IPS-20b (cell line): ENCODE measurements at regions not wholly inside any gene's neighbourhood (a gene's known extent, or its start where the extent isn't known, plus 50 kb on each side); places are given as distances from the start of the nearest gene placed in this dataset.
A peak's percentile ranks its signal among the peaks of the same experiment; 100 is the strongest.

Source experiments
- H3K27ac ChIP-seq: one replicate; pipeline ENCODE4 v1.5.1; 2013; ENCODE audit warnings: low read length
- H3K27me3 ChIP-seq: 2 replicates; pipeline ENCODE4 v1.6.1; 2013; ENCODE audit warnings: mild to moderate bottlenecking, low read length, inconsistent platforms; ENCODE audit not compliant: insufficient read depth
- H3K36me3 ChIP-seq: 2 replicates; pipeline ENCODE4 v1.6.1; 2013; ENCODE audit warnings: low read depth, mild to moderate bottlenecking, inconsistent platforms, low read length, moderate library complexity; ENCODE audit not compliant: insufficient read depth
- H3K4me1 ChIP-seq: 2 replicates; pipeline ENCODE4 v1.6.1; 2013; ENCODE audit warnings: mild to moderate bottlenecking, control low read depth, inconsistent platforms, low read length, moderate library complexity; ENCODE audit not compliant: insufficient read depth
- H3K4me3 ChIP-seq: 2 replicates; pipeline ENCODE4 v1.5.1; 2013; ENCODE audit warnings: mild to moderate bottlenecking, low read length, inconsistent platforms
- H3K9ac ChIP-seq: 2 replicates; pipeline ENCODE4 v1.6.1; 2013; ENCODE audit warnings: low read depth, mild to moderate bottlenecking, inconsistent platforms, low read length, moderate library complexity
- H3K9me3 ChIP-seq: 2 replicates; pipeline ENCODE4 v1.6.1; 2013; ENCODE audit warnings: mild to moderate bottlenecking, low read depth, low read length, inconsistent platforms; ENCODE audit not compliant: insufficient read depth

DNA sequence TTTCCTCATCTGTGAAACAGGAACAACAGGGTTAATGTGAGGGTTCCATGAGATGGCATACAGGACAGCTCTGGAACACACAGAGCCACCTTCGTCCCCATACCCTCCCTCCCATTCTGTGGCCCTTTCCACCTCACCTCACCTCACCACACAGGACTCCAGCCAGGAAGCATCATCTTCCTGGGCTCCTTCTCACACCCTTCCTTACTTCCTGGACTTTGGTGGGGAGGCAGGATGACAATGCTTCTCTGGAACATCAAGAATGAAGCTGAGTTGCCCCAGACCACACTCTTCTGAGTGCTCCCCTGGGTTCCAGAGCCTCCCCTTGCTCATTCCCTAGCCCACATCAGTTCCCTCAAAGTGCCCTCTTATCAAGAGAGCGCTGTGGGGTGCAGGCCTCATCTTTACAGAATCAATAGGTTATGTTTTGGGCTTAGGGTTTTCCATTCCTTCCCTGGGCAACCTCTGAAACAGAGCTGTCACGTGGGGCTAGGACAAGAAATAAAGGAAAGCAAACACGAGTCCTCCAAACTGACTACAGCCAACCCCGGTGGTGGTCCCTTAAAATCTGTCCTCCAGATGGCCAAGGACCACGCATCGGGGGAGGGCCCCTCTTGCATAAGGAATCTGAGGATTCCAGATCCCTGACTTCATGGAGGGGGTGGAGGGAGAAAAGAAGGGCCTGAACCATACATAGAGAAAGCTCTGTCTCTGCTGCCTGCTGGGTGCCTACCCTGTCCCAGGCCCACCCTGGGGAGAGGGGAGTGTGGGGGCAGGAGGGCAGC lies 74.4 kb upstream of the ATP6AP2 start:
- no peaks in the 10 kb centered on the region for H3K9me3 ChIP-seq
- H3K27me3 ChIP-seq, result no peaks in the 10 kb centered on the region
- H3K36me3 ChIP-seq, result no peaks in the 10 kb centered on the region
- no peak overlapping the region for H3K9ac ChIP-seq
- H3K27ac ChIP-seq, result no peak overlapping the region
- peaks cover 8% of the 10 kb centered on the region for H3K4me1 ChIP-seq
- no peak overlapping the region for H3K4me3 ChIP-seq

DNA sequence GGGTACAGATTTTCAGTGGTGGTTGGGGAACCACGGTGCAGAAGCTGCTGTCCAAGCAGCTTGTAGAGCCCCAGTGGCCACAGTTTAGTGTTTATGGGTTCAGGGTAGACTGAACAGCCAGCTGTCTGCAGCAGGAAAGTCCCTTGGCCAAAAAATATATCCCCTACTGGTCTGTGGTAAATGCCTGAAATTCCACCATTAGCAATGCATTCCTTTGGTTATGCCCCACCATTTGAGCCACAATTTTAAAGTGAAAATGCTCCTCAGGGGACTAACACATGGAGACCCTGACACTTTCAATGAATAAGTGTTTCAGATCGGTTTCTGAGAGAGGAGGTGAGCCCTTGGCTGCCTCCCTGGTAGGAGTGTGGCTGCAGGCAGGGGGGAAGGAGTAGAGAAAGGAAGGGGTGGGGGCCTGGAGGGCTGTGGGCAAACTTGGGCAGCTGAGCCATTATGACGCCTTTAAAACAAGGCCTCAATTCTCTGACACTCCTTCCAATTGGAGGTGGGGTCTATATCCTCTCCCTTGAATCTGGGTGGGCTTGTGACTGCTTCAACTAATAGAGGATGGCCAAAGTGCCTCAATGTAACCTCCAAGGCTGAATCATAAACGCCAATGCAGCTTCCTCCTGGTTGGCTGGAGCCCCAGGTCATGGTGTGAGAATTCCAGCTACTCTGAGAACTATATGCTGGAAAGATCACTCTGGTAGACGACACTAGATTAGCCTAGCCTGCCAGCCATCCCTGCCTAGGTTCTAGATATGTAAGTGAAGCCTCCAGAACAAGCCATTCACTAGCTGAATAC lies 75.8 kb upstream of the ATP6AP2 start:
- H3K36me3 ChIP-seq, result no peaks in the 10 kb centered on the region

DNA sequence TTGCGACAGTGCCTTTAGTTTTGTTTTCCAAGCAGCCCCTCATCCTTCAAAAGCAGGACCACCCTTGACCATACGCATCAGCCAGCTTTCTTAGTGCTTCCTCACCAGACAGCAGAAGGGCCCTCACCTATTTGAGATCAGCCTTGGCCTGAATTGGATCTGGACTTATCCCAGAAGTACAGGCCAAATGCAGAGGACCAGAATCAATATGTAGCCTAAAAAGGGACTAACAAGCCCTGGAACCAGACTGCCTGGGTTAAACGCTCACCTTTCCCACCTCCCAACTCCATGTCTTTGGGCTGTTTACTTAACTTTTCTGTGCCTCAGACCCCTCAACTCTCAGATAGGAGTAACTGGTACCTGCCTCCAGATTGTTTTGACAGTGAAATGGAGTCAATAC lies 77.7 kb upstream of the ATP6AP2 start:
- H3K36me3 ChIP-seq, result no peaks in the 10 kb centered on the region
- H3K4me1 ChIP-seq, result peaks cover 8% of the 10 kb centered on the region
- no peaks in the 10 kb centered on the region for H3K27me3 ChIP-seq
- no peak overlapping the region for H3K9ac ChIP-seq
- H3K4me3 ChIP-seq, result no peak overlapping the region
- no peaks in the 10 kb centered on the region for H3K9me3 ChIP-seq
- H3K27ac ChIP-seq, result no peak overlapping the region

More for the DNA sequence above, 75.8 kb upstream of the ATP6AP2 start:
- no peak overlapping the region for H3K4me3 ChIP-seq
- no peak overlapping the region for H3K27ac ChIP-seq
- H3K27me3 ChIP-seq, result no peaks in the 10 kb centered on the region
- H3K9ac ChIP-seq, result no peak overlapping the region
- peaks cover 8% of the 10 kb centered on the region for H3K4me1 ChIP-seq
- H3K9me3 ChIP-seq, result no peaks in the 10 kb centered on the region

DNA sequence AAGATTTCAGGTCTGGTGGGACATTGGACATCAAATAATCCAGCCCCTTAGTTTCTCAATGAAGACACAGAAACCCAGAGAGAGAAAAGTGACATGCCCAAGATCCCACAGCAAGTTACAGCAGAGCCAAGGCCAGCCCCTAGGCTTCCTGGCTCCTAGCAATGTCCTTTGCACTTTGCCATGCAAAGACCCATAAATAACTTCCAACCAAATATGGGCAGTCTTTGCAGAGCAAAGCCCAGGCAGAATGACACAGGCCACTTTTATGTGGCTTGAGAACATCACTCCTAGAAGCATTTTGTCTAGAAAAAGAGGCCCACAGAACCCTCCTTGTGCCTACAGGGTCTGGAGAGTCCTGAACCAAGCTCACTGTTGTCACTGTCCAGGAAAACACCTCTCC lies 78.1 kb upstream of the ATP6AP2 start:
- no peaks in the 10 kb centered on the region for H3K36me3 ChIP-seq
- H3K4me1 ChIP-seq, result peaks cover 8% of the 10 kb centered on the region
- H3K4me3 ChIP-seq, result no peak overlapping the region

DNA sequence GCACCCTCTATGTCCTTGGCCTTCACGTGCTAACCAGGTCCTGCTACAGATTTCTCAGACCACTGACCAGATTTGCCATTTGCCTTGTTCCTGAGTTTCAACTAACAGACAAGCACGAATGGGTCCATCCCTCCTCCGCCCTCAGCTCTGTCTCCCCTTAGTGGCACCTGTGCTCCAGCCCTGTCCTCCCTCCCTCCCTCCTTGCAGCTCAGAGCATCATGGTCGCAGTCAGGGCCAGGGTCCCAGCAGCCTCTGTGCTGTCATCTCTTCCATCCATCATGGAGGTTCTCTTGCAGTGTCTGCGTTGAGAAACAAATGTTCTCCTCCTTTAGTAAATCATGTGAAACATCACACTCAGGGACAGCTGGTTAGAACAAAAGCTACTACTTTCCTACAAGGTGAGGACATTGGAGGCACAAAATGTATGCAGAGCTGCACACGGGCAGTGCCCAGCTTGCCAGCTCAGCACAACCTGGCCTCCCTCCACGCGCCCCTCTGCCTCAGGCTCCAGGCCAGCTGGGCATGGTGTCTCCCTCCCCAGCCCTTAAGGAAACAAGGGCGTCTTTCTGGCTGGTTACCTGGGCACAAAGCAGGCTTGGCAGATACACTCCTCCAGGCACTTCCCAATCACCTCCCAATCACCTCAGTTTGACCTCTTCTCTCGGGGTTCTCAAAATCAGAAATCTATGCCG lies 79.5 kb upstream of the ATP6AP2 start:
- Histone ChIP-seq H3K9me3 (no peaks in the 10 kb centered on the region), H3K9ac (no peak overlapping the region), H3K4me1 (peaks cover 8% of the 10 kb centered on the region; the same call in 1 of the 2 replicates), H3K27me3 (no peaks in the 10 kb centered on the region), H3K27ac (no peak overlapping the region), H3K36me3 (no peaks in the 10 kb centered on the region), H3K4me3 (no peak overlapping the region)

More for the DNA sequence above, 78.1 kb upstream of the ATP6AP2 start:
- Histone ChIP-seq H3K9me3 (no peaks in the 10 kb centered on the region), H3K27ac (no peak overlapping the region), H3K27me3 (no peaks in the 10 kb centered on the region), H3K9ac (no peak overlapping the region)

DNA sequence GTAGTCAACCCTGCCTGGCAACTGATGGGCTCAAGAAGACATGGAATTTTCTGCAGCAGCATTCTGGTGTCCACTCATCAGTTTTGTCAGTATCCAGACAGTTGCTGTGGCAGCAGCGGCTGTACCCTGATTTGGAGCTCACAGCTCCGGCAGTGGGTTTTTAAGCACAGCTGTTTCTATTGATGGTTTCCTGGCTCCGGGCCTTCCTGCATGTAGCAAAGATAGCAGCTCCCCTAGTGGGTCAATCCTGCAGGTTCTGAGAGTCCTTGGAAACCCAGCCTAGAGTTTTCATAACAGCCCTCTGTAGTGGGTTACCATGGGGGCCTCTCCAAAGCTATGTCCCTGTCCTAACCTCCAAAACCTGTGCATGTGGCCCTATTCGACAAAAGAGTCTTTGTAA lies 84.0 kb upstream of the ATP6AP2 start:
- H3K27me3 ChIP-seq, result no peaks in the 10 kb centered on the region
- no peaks in the 10 kb centered on the region for H3K9me3 ChIP-seq
- no peak overlapping the region for H3K4me3 ChIP-seq
- H3K36me3 ChIP-seq, result no peaks in the 10 kb centered on the region
- H3K27ac ChIP-seq, result no peak overlapping the region
- H3K4me1 ChIP-seq, result no peaks in the 10 kb centered on the region
- H3K9ac ChIP-seq, result no peak overlapping the region

DNA sequence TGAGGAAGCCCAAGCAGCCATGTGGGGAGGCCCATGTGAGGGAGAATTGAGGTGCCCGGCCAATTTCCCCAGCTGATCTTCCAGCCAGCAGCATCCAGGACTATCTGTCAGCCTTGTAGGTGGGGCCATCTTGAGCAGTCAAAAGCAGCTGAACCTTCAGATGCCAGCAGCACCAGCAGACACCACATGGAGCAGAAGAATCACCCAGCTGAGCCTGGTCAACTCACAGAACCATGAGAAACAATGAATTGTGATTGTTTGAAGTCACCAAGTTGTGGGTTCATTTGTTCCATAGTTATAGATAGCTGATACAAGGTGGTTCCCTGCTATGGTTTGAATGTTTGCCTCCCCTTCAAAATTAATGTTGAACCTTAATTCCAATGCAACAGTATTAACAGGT lies 85.1 kb upstream of the ATP6AP2 start:
- no peaks in the 10 kb centered on the region for H3K36me3 ChIP-seq
- no peaks in the 10 kb centered on the region for H3K4me1 ChIP-seq
- no peaks in the 10 kb centered on the region for H3K27me3 ChIP-seq
- no peak overlapping the region for H3K9ac ChIP-seq
- H3K9me3 ChIP-seq, result no peaks in the 10 kb centered on the region
- H3K4me3 ChIP-seq, result no peak overlapping the region
- H3K27ac ChIP-seq, result no peak overlapping the region

DNA sequence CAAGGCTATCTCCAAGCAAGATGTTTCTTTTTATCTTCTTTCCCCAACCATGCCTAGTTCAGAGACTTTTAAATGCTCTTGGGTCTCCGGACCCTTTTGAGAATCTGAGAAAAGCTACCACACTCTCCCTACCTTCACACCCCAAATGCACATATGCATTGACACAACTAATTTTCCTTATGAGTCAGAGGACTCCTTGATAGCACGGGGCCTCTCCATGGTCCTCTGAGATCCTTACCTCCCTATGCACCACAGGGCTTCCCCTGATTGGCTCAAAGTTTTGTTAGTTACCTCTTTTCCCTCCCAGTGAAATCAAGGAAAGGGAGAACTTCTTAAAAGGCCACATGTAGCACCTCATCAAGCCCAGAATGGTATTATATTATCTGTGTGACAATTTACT lies 86.8 kb upstream of the ATP6AP2 start:
- no peak overlapping the region for H3K9ac ChIP-seq
- H3K27ac ChIP-seq, result no peak overlapping the region
- H3K4me3 ChIP-seq, result no peak overlapping the region
- H3K36me3 ChIP-seq, result no peaks in the 10 kb centered on the region
- H3K4me1 ChIP-seq, result no peaks in the 10 kb centered on the region
- H3K9me3 ChIP-seq, result no peaks in the 10 kb centered on the region
- H3K27me3 ChIP-seq, result no peaks in the 10 kb centered on the region

DNA sequence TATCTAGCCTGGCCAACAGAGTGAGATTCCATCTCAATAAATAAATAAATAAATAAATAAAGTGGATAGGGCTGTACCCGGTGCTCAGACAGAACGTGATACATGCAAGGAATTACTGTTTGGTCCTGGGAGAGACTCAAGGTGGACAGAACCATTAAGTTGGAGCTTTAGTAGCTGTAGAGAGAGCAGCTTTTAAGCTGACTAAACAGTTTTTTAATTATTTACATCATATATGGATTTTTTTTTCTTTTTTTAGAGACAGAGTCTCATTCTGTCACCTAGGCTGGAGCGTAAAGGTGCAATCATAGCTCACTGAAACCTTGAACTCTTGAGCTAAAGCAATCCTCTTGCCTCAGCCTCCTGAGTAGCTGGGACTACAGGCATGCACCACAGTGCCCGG lies 92.5 kb upstream of the ATP6AP2 start:
- no peaks in the 10 kb centered on the region for H3K9me3 ChIP-seq
- H3K36me3 ChIP-seq, result no peaks in the 10 kb centered on the region
- H3K9ac ChIP-seq, result no peak overlapping the region
- H3K27ac ChIP-seq, result no peak overlapping the region
- no peaks in the 10 kb centered on the region for H3K27me3 ChIP-seq
- no peaks in the 10 kb centered on the region; the same call in 1 of the 2 replicates for H3K4me1 ChIP-seq
- H3K4me3 ChIP-seq, result no peak overlapping the region

DNA sequence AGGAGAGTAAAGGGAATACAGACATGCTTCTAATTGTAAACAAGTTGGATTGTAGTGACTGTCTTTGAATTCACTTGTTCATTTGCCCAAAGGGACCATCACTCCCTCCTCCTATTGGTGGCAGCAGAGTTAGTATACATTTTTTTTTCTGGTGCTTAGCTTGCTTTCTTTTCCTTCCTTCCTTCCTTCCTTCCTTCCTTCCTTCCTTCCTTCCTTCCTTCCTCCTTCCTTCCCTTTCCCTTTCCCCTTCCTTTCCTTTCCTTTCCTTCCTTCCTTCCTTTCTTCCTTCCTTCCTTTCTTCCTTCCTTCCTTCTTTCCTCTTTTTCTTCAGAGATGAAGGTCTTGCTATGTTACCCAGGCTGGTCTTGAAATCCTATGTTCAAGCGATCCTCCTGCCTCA lies 94.8 kb upstream of the ATP6AP2 start:
- Histone ChIP-seq H3K27ac (no peak overlapping the region), H3K4me3 (no peak overlapping the region), H3K36me3 (no peaks in the 10 kb centered on the region), H3K9me3 (no peaks in the 10 kb centered on the region), H3K9ac (no peak overlapping the region), H3K27me3 (no peaks in the 10 kb centered on the region), H3K4me1 (no peaks in the 10 kb centered on the region; the same call in 1 of the 2 replicates)

DNA sequence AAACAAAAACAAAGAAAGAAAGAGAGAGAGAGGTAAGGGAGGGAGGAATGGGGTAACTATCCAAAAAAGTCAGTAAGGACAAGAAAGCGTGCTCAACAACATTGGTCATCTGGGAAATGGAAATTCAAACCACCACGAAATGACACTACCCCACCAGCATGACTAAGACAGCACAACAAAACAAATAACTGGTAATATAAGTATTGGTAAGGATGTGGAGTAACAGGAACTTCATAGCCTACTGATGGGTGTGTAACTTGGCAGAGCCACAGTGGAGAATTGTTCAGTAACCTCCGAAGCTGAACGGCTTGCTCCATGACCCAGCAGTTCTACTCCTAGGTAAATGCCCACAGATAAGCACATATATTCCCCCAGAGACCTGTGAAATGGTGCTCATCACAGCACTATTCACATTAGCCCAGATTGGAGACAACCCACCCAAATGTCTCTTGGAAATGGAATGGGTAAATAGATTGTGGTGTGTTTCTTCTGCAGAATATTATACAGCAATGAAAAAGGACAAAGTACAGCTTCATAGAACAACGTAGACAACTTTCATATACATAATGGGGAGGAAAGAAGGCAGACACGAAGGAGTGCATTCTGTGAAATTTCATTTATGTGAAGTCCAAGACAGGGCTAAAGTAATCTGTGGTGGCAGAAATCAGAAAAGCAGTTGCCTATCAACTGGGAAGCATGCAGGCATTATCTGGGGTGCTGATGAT lies 95.5 kb upstream of the ATP6AP2 start:
- Histone ChIP-seq H3K36me3 (no peaks in the 10 kb centered on the region), H3K9ac (peak overlapping the region; percentile 42; the same call in 1 of the 2 replicates), H3K4me3 (peak overlapping the region; percentile 23; the same call in 1 of the 2 replicates), H3K4me1 (no peaks in the 10 kb centered on the region; the same call in 1 of the 2 replicates), H3K27me3 (no peaks in the 10 kb centered on the region), H3K9me3 (no peaks in the 10 kb centered on the region), H3K27ac (no peak overlapping the region)
